ENCODE measurements at regions not wholly inside any gene's neighbourhood (a gene's known extent, or its start where the extent isn't known, plus 50 kb on each side); places are given as distances from the start of the nearest gene placed in this dataset.

GRCh38 chr11:112644410-112645131 lies 316.6 kb upstream of the NCAM1 start:
- no peak overlapping the region for H3K4me3 Mint-ChIP-seq
- peaks cover 13% of the 10 kb centered on the region for H3K36me3 Mint-ChIP-seq (ENCODE audit: low read depth)
- peaks cover 33% of the 10 kb centered on the region for H3K9me3 Mint-ChIP-seq
- peaks cover 6% of the 10 kb centered on the region for H3K4me1 Mint-ChIP-seq
- H3K27me3 Mint-ChIP-seq (ENCODE audit: low read depth): peaks cover 5% of the 10 kb centered on the region
- no peak for TF ChIP-seq CTCF (IDR thresholded peaks at IDR 0.05; ENCODE audit: unreplicated experiment in 3 of 3)
- no peak overlapping the region for H3K27ac Mint-ChIP-seq

- Mint-ChIP-seq H3K27ac (peak overlapping the region in 1 of 3 experiments; percentile 11), H3K4me1 (peaks cover 55% of the 10 kb centered on the region), H3K9me3 (peaks cover 2% of the 10 kb centered on the region), H3K4me3 (no peak overlapping the region), H3K36me3 (ENCODE audit: low read depth) (no peaks in the 10 kb centered on the region), H3K27me3 (ENCODE audit: low read depth) (peaks cover 4% of the 10 kb centered on the region)
- no peak for TF ChIP-seq CTCF (IDR thresholded peaks at IDR 0.05; ENCODE audit: unreplicated experiment in 3 of 3)
These were observed 311.4 kb upstream of the NCAM1 start for GRCh38 chr11:112649856-112650255.

GRCh38 chr11:112650527-112650926 lies 310.7 kb upstream of the NCAM1 start:
- Mint-ChIP-seq H3K9me3 (peaks cover 2% of the 10 kb centered on the region), H3K4me1 (peaks cover 61% of the 10 kb centered on the region), H3K27me3 (ENCODE audit: low read depth) (peaks cover 4% of the 10 kb centered on the region), H3K27ac (no peak overlapping the region), H3K36me3 (ENCODE audit: low read depth) (no peaks in the 10 kb centered on the region), H3K4me3 (no peak overlapping the region)
- TF ChIP-seq CTCF (IDR thresholded peaks at IDR 0.05; ENCODE audit: unreplicated experiment in 3 of 3): no peak

DNA sequence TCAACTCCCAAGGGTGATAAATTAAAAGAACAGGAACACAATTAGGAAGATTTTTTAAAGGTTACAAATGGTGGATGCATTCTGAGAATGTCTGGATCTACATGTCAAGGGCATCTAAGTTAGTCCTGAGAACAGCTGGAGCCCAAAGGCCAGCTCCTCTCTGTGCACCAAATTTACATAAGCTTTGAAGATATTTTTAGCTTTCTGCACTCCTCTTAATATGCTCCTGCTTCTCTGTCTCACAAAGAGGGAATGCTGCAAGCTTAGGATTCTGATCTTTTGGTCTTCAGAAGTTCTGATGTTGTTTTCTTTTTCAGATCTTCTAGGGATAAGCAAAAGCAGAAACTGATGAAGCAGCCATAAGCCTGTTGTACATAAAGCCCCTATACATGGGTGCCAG lies 309.8 kb upstream of the NCAM1 start:
- H3K27ac Mint-ChIP-seq: peak overlapping the region in 2 of 3 experiments; percentile 14 to 73
- no peaks in the 10 kb centered on the region for H3K36me3 Mint-ChIP-seq (ENCODE audit: low read depth)
- peaks cover under 1% of the 10 kb centered on the region for H3K9me3 Mint-ChIP-seq
- H3K27me3 Mint-ChIP-seq (ENCODE audit: low read depth): peaks cover 4% of the 10 kb centered on the region
- TF ChIP-seq CTCF (IDR thresholded peaks at IDR 0.05; ENCODE audit: unreplicated experiment in 3 of 3): no peak
- H3K4me3 Mint-ChIP-seq: no peak overlapping the region
- peaks cover 70% of the 10 kb centered on the region for H3K4me1 Mint-ChIP-seq

- H3K4me3 Mint-ChIP-seq: peak overlapping the region in 1 of 3 experiments; percentile 20
- no peak for TF ChIP-seq CTCF (IDR thresholded peaks at IDR 0.05; ENCODE audit: unreplicated experiment in 3 of 3)
These were observed 308.3 kb upstream of the NCAM1 start for GRCh38 chr11:112652786-112653390.

More at GRCh38 chr11:112652786-112653390, 308.3 kb upstream of the NCAM1 start:
- H3K27me3 Mint-ChIP-seq (ENCODE audit: low read depth): peaks cover 7% of the 10 kb centered on the region
- H3K4me1 Mint-ChIP-seq: peaks cover 84% of the 10 kb centered on the region
- H3K9me3 Mint-ChIP-seq: no peaks in the 10 kb centered on the region
- no peaks in the 10 kb centered on the region for H3K36me3 Mint-ChIP-seq (ENCODE audit: low read depth)
- peak overlapping the region in 2 of 3 experiments; percentile 27 to 67 for H3K27ac Mint-ChIP-seq
